CD14-positive monocyte (primary cell): ENCODE measurements at regions not wholly inside any gene's neighbourhood (a gene's known extent, or its start where the extent isn't known, plus 50 kb on each side); places are given as distances from the start of the nearest gene placed in this dataset.

ENCODE experiments used
- DNase-seq, 3 donors: peaks; one replicate each; pipeline ENCODE4 v3.0.0-alpha.2; 2011 to 2022
- H2AFZ ChIP-seq: 2 replicates; pipeline ENCODE4 v1.6.0; 2012; ENCODE audit warnings: mild to moderate bottlenecking, low read depth, low read length, inconsistent platforms; ENCODE audit not compliant: insufficient read depth, poor library complexity, severe bottlenecking
- H3K27ac ChIP-seq, 2 donors: 1 replicate in 1 of 2; 2 replicates in 1 of 2; pipeline ENCODE4 v1.5.1; 2012 to 2013; ENCODE audit warnings: low read length in 2 of 2, control low read depth in 1 of 2, inconsistent platforms in 1 of 2, low read depth in 1 of 2, mild to moderate bottlenecking in 1 of 2
- H3K27me3 ChIP-seq, 2 donors: one replicate each; pipeline versions ENCODE4 v1.6.0 to v1.6.1; 2011 to 2013; ENCODE audit warnings: low read length in 2 of 2; ENCODE audit not compliant: control insufficient read depth in 2 of 2, insufficient read depth in 2 of 2
- H3K36me3 ChIP-seq, 2 donors: replicated peaks in 1 of 2; 1 replicate in 1 of 2; 2 replicates in 1 of 2; pipeline versions ENCODE4 v1.5.1 to v1.6.1; 2012 to 2013; ENCODE audit warnings: low read length in 2 of 2, control low read depth in 1 of 2, inconsistent platforms in 1 of 2, mild to moderate bottlenecking in 1 of 2; ENCODE audit not compliant: insufficient read depth in 2 of 2, control insufficient read depth in 1 of 2
- H3K4me1 ChIP-seq, 2 donors: 1 replicate in 1 of 2; 2 replicates in 1 of 2; pipeline versions ENCODE4 v1.5.1 to v1.6.1; 2012 to 2013; ENCODE audit warnings: low read length in 2 of 2, control low read depth in 1 of 2, inconsistent platforms in 1 of 2, mild to moderate bottlenecking in 1 of 2, moderate library complexity in 1 of 2; ENCODE audit not compliant: insufficient read depth in 2 of 2, control insufficient read depth in 1 of 2
- H3K4me2 ChIP-seq: replicated peaks from 2 replicates; pipeline ENCODE3; 2012; ENCODE audit warnings: low read length, moderate library complexity, mild to moderate bottlenecking; ENCODE audit not compliant: poor library complexity, severe bottlenecking; ENCODE audit errors: extremely low read depth
- H3K4me3 ChIP-seq, 3 experiments: fragments of 200-600 bp in 1 of 3; sonication (generic) in 1 of 3; replicated peaks in 1 of 3; 1 replicate in 2 of 3; 2 replicates in 1 of 3; pipeline ENCODE4 v1.5.1; 2011 to 2013; ENCODE audit warnings: low read length in 3 of 3, mild to moderate bottlenecking in 3 of 3, control low read depth in 2 of 3, low read depth in 2 of 3, inconsistent platforms in 1 of 3, moderate library complexity in 1 of 3
- H3K79me2 ChIP-seq: 2 replicates; pipeline ENCODE4 v1.6.0; 2012; ENCODE audit warnings: mild to moderate bottlenecking, control low read depth, inconsistent platforms, low read length, moderate library complexity; ENCODE audit not compliant: insufficient read depth
- H3K9ac ChIP-seq: 2 replicates; pipeline ENCODE4 v1.6.0; 2017; ENCODE audit warnings: low read length, mild to moderate bottlenecking; ENCODE audit not compliant: insufficient read depth, poor library complexity, severe bottlenecking
- H3K9me3 ChIP-seq, 2 donors: replicated peaks in 1 of 2; 1 replicate in 1 of 2; 2 replicates in 1 of 2; pipeline versions ENCODE4 v1.5.1 to v1.6.1; 2012 to 2013; ENCODE audit warnings: low read length in 2 of 2, control low read depth in 1 of 2; ENCODE audit not compliant: control insufficient read depth in 1 of 2, insufficient read depth in 1 of 2
- H4K20me1 ChIP-seq: 2 replicates; pipeline ENCODE4 v1.6.0; 2012; ENCODE audit warnings: mild to moderate bottlenecking, low read length, control low read depth, moderate library complexity; ENCODE audit not compliant: insufficient read depth
- H3K27ac Mint-ChIP-seq, 7 donors: one replicate each; pipeline ENCODE4 v1.8.0; 2020; ENCODE audit warnings: mild to moderate bottlenecking in 7 of 7, mixed read lengths in 7 of 7, moderate library complexity in 6 of 7, inconsistent platforms in 2 of 7
- H3K27me3 Mint-ChIP-seq, 3 donors: one replicate each; pipeline ENCODE4 v1.8.0; 2021 to 2022; ENCODE audit warnings: low read depth in 3 of 3, mild to moderate bottlenecking in 3 of 3, mixed read lengths in 3 of 3, moderate library complexity in 3 of 3, inconsistent platforms in 1 of 3
- H3K36me3 Mint-ChIP-seq, 2 donors: one replicate each; pipeline ENCODE4 v1.8.0; 2020; ENCODE audit warnings: mixed read lengths in 2 of 2, inconsistent platforms in 1 of 2, mild to moderate bottlenecking in 1 of 2
- H3K4me1 Mint-ChIP-seq: one replicate; pipeline ENCODE4 v1.8.0; 2020; ENCODE audit warnings: mild to moderate bottlenecking, mixed read lengths
- H3K4me3 Mint-ChIP-seq, 2 donors: one replicate each; pipeline ENCODE4 v1.8.0; 2020; ENCODE audit warnings: mild to moderate bottlenecking in 2 of 2, mixed read lengths in 2 of 2, moderate library complexity in 1 of 2
- H3K9me3 Mint-ChIP-seq, 7 donors: one replicate each; pipeline ENCODE4 v1.8.0; 2020 to 2022; ENCODE audit warnings: mixed read lengths in 7 of 7, mild to moderate bottlenecking in 6 of 7, moderate library complexity in 6 of 7, inconsistent platforms in 2 of 7
- CTCF ChIP-seq: fragments of 200-600 bp; IDR thresholded peaks from one replicate; pipeline ENCODE4 v1.8.0; 2022; ENCODE audit warnings: antibody characterized with exemption, mild to moderate bottlenecking
- whole genome bisulfite sequencing: methylation state at CpG from one replicate; pipeline ENCODE4 v1.1.5; 2013; ENCODE audit warnings: missing lambda C conversion rate; ENCODE audit not compliant: insufficient coverage; 5-methylcytosine and 5-hydroxymethylcytosine counted together
- intact Hi-C, 2 donors: fragments of 100-400 bp; cut with micrococcal nuclease; formaldehyde crosslinking; loops; one replicate each; pipeline versions ENCODE4 v1.15.0 to v1.15.1; 2023

- Mint-ChIP-seq H3K4me3 (no peak overlapping the region), H3K4me1 (no peaks in the 10 kb centered on the region), H3K27ac (no peak overlapping the region), H3K27me3 (no peaks in the 10 kb centered on the region), H3K36me3 (no peaks in the 10 kb centered on the region), H3K9me3 (peaks cover 1 to 17% (median 11%) of the 10 kb centered on the region in 7 donors)
- DNase-seq: no peak
- Histone ChIP-seq H3K4me2 (no peak overlapping the region), H3K27me3 (no peaks in the 10 kb centered on the region), H3K4me3 (no peak overlapping the region), H4K20me1 (no peaks in the 10 kb centered on the region), H2AFZ (no peak overlapping the region), H3K9ac (no peak overlapping the region), H3K27ac (no peak overlapping the region), H3K36me3 (no peaks in the 10 kb centered on the region), H3K9me3 (peaks cover 5 to 6% of the 10 kb centered on the region in 2 donors), H3K79me2 (no peaks in the 10 kb centered on the region), H3K4me1 (no peaks in the 10 kb centered on the region)
- no peak for TF ChIP-seq CTCF
- WGBS: no CpG with 5 or more reads among the region's 1 CpG
- intact Hi-C loops: no loop called here
Measured at GRCh38 chr18:43719267-43719795, 442.0 kb upstream of the SYT4 start.

- TF ChIP-seq CTCF: no peak
- Histone ChIP-seq H3K27ac (no peak overlapping the region), H4K20me1 (no peaks in the 10 kb centered on the region), H3K27me3 (no peaks in the 10 kb centered on the region), H3K4me2 (no peak overlapping the region), H3K79me2 (no peaks in the 10 kb centered on the region), H3K9ac (no peak overlapping the region), H3K9me3 (peaks cover 5 to 6% of the 10 kb centered on the region in 2 donors), H3K4me1 (no peaks in the 10 kb centered on the region), H3K36me3 (no peaks in the 10 kb centered on the region), H2AFZ (no peak overlapping the region), H3K4me3 (no peak overlapping the region)
- no peaks in the 10 kb centered on the region for H3K27me3 Mint-ChIP-seq
- no peaks in the 10 kb centered on the region for H3K4me1 Mint-ChIP-seq
- no peak overlapping the region for H3K4me3 Mint-ChIP-seq
- peaks cover 1 to 20% (median 11%) of the 10 kb centered on the region in 7 donors for H3K9me3 Mint-ChIP-seq
- no CpG with 5 or more reads among the region's 2 CpGs for WGBS
- intact Hi-C loops: no loop called here
- H3K27ac Mint-ChIP-seq: no peak overlapping the region
- no peaks in the 10 kb centered on the region for H3K36me3 Mint-ChIP-seq
- no peak for DNase-seq
Measured at GRCh38 chr18:43720041-43720440, 442.8 kb upstream of the SYT4 start.
